PC-3 (cell line): ENCODE measurements at regions not wholly inside any gene's neighbourhood (a gene's known extent, or its start where the extent isn't known, plus 50 kb on each side); places are given as distances from the start of the nearest gene placed in this dataset.

Source experiments
- ATAC-seq: fragments of 200-7000 bp; cut with Tn5 transposase; 2 replicates; pipeline ENCODE4 v1.9.1; 2020; ENCODE audit warnings: mild to moderate bottlenecking, moderate library complexity
- BruUV-seq: library from RNA; stranded (reverse); fragments of 400-500 nt; replicated peaks from 2 replicates; lab custom pipeline; 2021; lab: Mats Ljungman, UMichigan
- CTCF ChIA-PET: fragments of 300-600 bp; sonication (Branson Sonifier 250); formaldehyde crosslinking; loops from one replicate; lab custom pipeline; 2022; ENCODE audit warnings: antibody characterized with exemption; lab: Charles Lee
- POLR2A ChIA-PET: fragments of 300-600 bp; sonication (Branson Sonifier 250); formaldehyde crosslinking; loops from one replicate; lab custom pipeline; 2022; ENCODE audit warnings: antibody characterized with exemption; ENCODE audit not compliant: unreplicated experiment; lab: Charles Lee
- DNase-seq: peaks from one replicate; pipeline ENCODE4 v3.0.0-alpha.2; 2015
- H2AFZ ChIP-seq: fragments of 300-600 bp; sonication (generic); 2 replicates; pipeline ENCODE4 v1.6.0; 2016; ENCODE audit warnings: antibody characterized with exemption, low read length
- H3F3A ChIP-seq: fragments of 300-600 bp; sonication (generic); one replicate; pipeline ENCODE4 v1.6.0; 2017; ENCODE audit warnings: antibody characterized with exemption, low read length, control low read depth, mild to moderate bottlenecking; ENCODE audit not compliant: unreplicated experiment
- H3K27ac ChIP-seq: fragments of 300-600 bp; sonication (generic); 2 replicates; pipeline ENCODE4 v1.5.1; 2016; ENCODE audit warnings: mild to moderate bottlenecking, low read length
- H3K27me3 ChIP-seq: fragments of 300-600 bp; sonication (generic); 2 replicates; pipeline ENCODE4 v1.6.1; 2016; ENCODE audit warnings: low read length, mixed read lengths
- H3K36me3 ChIP-seq: fragments of 300-600 bp; sonication (generic); 2 replicates; pipeline ENCODE4 v1.6.1; 2016; ENCODE audit warnings: low read depth, mixed run types, low read length, mixed read lengths
- H3K4me1 ChIP-seq: fragments of 300-600 bp; sonication (generic); 2 replicates; pipeline ENCODE4 v1.5.1; 2016; ENCODE audit warnings: low read length; ENCODE audit not compliant: insufficient read depth
- H3K4me2 ChIP-seq: fragments of 300-600 bp; sonication (generic); 2 replicates; pipeline ENCODE4 v1.6.0; 2016; ENCODE audit warnings: low read length
- H3K4me3 ChIP-seq: fragments of 300-600 bp; sonication (generic); 2 replicates; pipeline ENCODE4 v1.5.1; 2016; ENCODE audit warnings: mild to moderate bottlenecking, low read length, mixed read lengths
- H3K79me2 ChIP-seq: fragments of 300-600 bp; sonication (generic); 2 replicates; pipeline ENCODE4 v1.6.1; 2017; ENCODE audit warnings: low read length, mixed read lengths
- H3K9ac ChIP-seq: fragments of 300-600 bp; sonication (generic); 2 replicates; pipeline ENCODE4 v1.6.0; 2016; ENCODE audit warnings: mild to moderate bottlenecking, low read length
- H3K9me2 ChIP-seq: fragments of 300-600 bp; sonication (generic); replicated peaks from 2 replicates; pipeline ENCODE4 v1.6.1; 2016; ENCODE audit warnings: mixed run types, low read length, mixed read lengths
- H3K9me3 ChIP-seq: fragments of 300-600 bp; sonication (generic); 2 replicates; pipeline ENCODE4 v1.6.1; 2016; ENCODE audit warnings: low read length, mixed read lengths
- H4K20me1 ChIP-seq: fragments of 300-600 bp; sonication (generic); 2 replicates; pipeline ENCODE4 v1.6.1; 2016; ENCODE audit warnings: low read length, mixed read lengths
- CTCF ChIP-seq: fragments of 300-600 bp; sonication (generic); conservative IDR thresholded peaks from 2 replicates; pipeline ENCODE4 v1.5.1; 2017; ENCODE audit warnings: antibody characterized with exemption, low read depth, mild to moderate bottlenecking, low read length
- EZH2 ChIP-seq: fragments of 300-600 bp; sonication (generic); IDR thresholded peaks from one replicate; pipeline ENCODE4 v1.6.1; 2017; ENCODE audit warnings: antibody characterized with exemption, mild to moderate bottlenecking, low read length; ENCODE audit not compliant: unreplicated experiment
- EZH2phosphoT487 ChIP-seq: fragments of 300-600 bp; sonication (generic); IDR thresholded peaks from 2 replicates; pipeline ENCODE4 v1.6.1; 2018; ENCODE audit warnings: mild to moderate bottlenecking, antibody characterized with exemption, low read length, borderline replicate concordance
- intact Hi-C: fragments of 100-400 bp; cut with micrococcal nuclease; formaldehyde crosslinking; loops from 2 replicates; pipeline ENCODE4 v1.9.0; 2023

GRCh38 chr7:156064971-156065386 is 252.7 kb upstream of the SHH start:
- Histone ChIP-seq H3K27me3 (no peaks in the 10 kb centered on the region), H3K4me1 (peaks cover 15% of the 10 kb centered on the region), H3K9me2 (no peaks in the 10 kb centered on the region), H2AFZ (peak overlapping the region; percentile 53), H4K20me1 (no peaks in the 10 kb centered on the region), H3K4me2 (peak overlapping the region; percentile 77), H3K4me3 (peak overlapping the region; percentile 49; the same call in 1 of the 2 replicates), H3K27ac (no peak overlapping the region), H3K9me3 (no peaks in the 10 kb centered on the region), H3K79me2 (no peaks in the 10 kb centered on the region), H3F3A (no peaks in the 10 kb centered on the region), H3K36me3 (no peaks in the 10 kb centered on the region), H3K9ac (no peak overlapping the region)
- DNase-seq, result peak; percentile 70
- TF ChIP-seq EZH2phosphoT487, result no peak
- no peak for TF ChIP-seq EZH2
- TF ChIP-seq CTCF, result no peak
- ChIA-PET CTCF (interaction anchor here (0.5 to 1.0 kb wide), 2 partner anchors 103 to 257 kb away, joined by 3 to 4 read pairs; no protein-coding TSS in a partner anchor), POLR2A (no interaction called here)
- BruUV-seq, result no TSS peak
- intact Hi-C loops, result loop anchor here (1.0 kb wide), 1 partner anchor 29 kb away; no protein-coding TSS in a partner anchor
- peak; percentile 96 for ATAC-seq

GRCh38 chr7:156063241-156063810 is 251.1 kb upstream of the SHH start:
- Histone ChIP-seq H3K27ac (no peak overlapping the region), H3K9ac (no peak overlapping the region), H4K20me1 (no peaks in the 10 kb centered on the region), H3K79me2 (no peaks in the 10 kb centered on the region), H3K4me1 (peaks cover 15% of the 10 kb centered on the region), H3F3A (no peaks in the 10 kb centered on the region), H3K4me2 (no peak overlapping the region), H3K36me3 (no peaks in the 10 kb centered on the region), H3K9me2 (no peaks in the 10 kb centered on the region), H3K27me3 (no peaks in the 10 kb centered on the region), H3K9me3 (no peaks in the 10 kb centered on the region), H3K4me3 (no peak overlapping the region), H2AFZ (no peak overlapping the region)
- intact Hi-C loops, result no loop called here
- ATAC-seq (no peak), DNase-seq (no peak)
- BruUV-seq, result no TSS peak
- TF ChIP-seq CTCF (no peak), EZH2 (no peak), EZH2phosphoT487 (no peak)
- ChIA-PET POLR2A (interaction anchor here (0.6 kb wide), 1 partner anchor 612 kb away, joined by 4 read pairs; no protein-coding TSS in a partner anchor), CTCF (no interaction called here)

- no peaks in the 10 kb centered on the region for H3K79me2 ChIP-seq
- H4K20me1 ChIP-seq, result no peaks in the 10 kb centered on the region
- ATAC-seq (no peak), DNase-seq (no peak)
- intact Hi-C loops, result no loop called here
- no peak overlapping the region for H3K27ac ChIP-seq
- no peak overlapping the region for H3K4me3 ChIP-seq
- no peak overlapping the region for H2AFZ ChIP-seq
- peaks cover 15% of the 10 kb centered on the region for H3K4me1 ChIP-seq
- no peaks in the 10 kb centered on the region for H3K9me2 ChIP-seq
- no peak for TF ChIP-seq CTCF
- TF ChIP-seq EZH2, result no peak
- TF ChIP-seq EZH2phosphoT487, result no peak
- no peaks in the 10 kb centered on the region for H3K36me3 ChIP-seq
- BruUV-seq, result no TSS peak
- H3K9ac ChIP-seq, result no peak overlapping the region
- H3F3A ChIP-seq, result no peaks in the 10 kb centered on the region
- ChIA-PET POLR2A (no interaction called here), CTCF (no interaction called here)
- no peaks in the 10 kb centered on the region for H3K9me3 ChIP-seq
- no peaks in the 10 kb centered on the region for H3K27me3 ChIP-seq
- no peak overlapping the region for H3K4me2 ChIP-seq
These were observed 250.0 kb upstream of the SHH start for GRCh38 chr7:156062286-156062685.
